WERI-Rb-1 (cell line): ENCODE measurements at regions not wholly inside any gene's neighbourhood (a gene's known extent, or its start where the extent isn't known, plus 50 kb on each side); places are given as distances from the start of the nearest gene placed in this dataset.

ENCODE experiments used
- DNase-seq: peaks from one replicate; pipeline ENCODE4 v3.0.0-alpha.2; 2020
- H3K27ac ChIP-seq: fragments of 250-450 bp; sonication (Bioruptor Pico); 2 replicates; pipeline ENCODE4 v1.5.1; 2020; ENCODE audit warnings: mild to moderate bottlenecking, moderate library complexity
- H3K27me3 ChIP-seq: fragments of 250-450 bp; sonication (Bioruptor Pico); 2 replicates; pipeline ENCODE4 v1.5.1; 2021; ENCODE audit warnings: mild to moderate bottlenecking, low read depth, moderate library complexity; ENCODE audit not compliant: insufficient read depth, severe bottlenecking
- H3K36me3 ChIP-seq: fragments of 250-450 bp; sonication (Bioruptor Pico); 2 replicates; pipeline ENCODE4 v1.5.1; 2020; ENCODE audit warnings: mild to moderate bottlenecking, moderate library complexity
- H3K4me3 ChIP-seq: 2 replicates; pipeline ENCODE4 v1.5.1; 2011; ENCODE audit warnings: low read depth, mild to moderate bottlenecking, control low read depth, low read length
- H3K9me3 ChIP-seq: fragments of 250-450 bp; sonication (Bioruptor Pico); 2 replicates; pipeline ENCODE4 v1.5.1; 2021; ENCODE audit warnings: mild to moderate bottlenecking, moderate library complexity; ENCODE audit not compliant: severe bottlenecking
- CTCF ChIP-seq: IDR thresholded peaks from 2 replicates; pipeline ENCODE4 v1.5.1; 2011; ENCODE audit warnings: low read depth, mild to moderate bottlenecking, control low read depth, inconsistent platforms, low read length

- H3K27me3 ChIP-seq, result peaks cover 39% of the 10 kb centered on the region
- H3K36me3 ChIP-seq, result no peaks in the 10 kb centered on the region
- TF ChIP-seq CTCF, result no peak
- no peak overlapping the region for H3K4me3 ChIP-seq
- no peak overlapping the region for H3K27ac ChIP-seq
- DNase-seq, result no peak
- H3K9me3 ChIP-seq, result no peaks in the 10 kb centered on the region
These were observed 1163.4 kb upstream of the TMPRSS15 start for GRCh38 chr21:19566975-19567374.

GRCh38 chr21:19577381-19577780 lies 1173.8 kb upstream of the TMPRSS15 start:
- Histone ChIP-seq H3K27ac (no peak overlapping the region), H3K27me3 (peaks cover 28% of the 10 kb centered on the region), H3K9me3 (no peaks in the 10 kb centered on the region), H3K4me3 (no peak overlapping the region), H3K36me3 (no peaks in the 10 kb centered on the region)
- TF ChIP-seq CTCF, result no peak
- no peak for DNase-seq

GRCh38 chr21:19590044-19590443 lies 1186.5 kb upstream of the TMPRSS15 start:
- H3K36me3 ChIP-seq, result no peaks in the 10 kb centered on the region
- TF ChIP-seq CTCF, result no peak
- H3K27me3 ChIP-seq, result peaks cover 32% of the 10 kb centered on the region
- no peak for DNase-seq
- H3K4me3 ChIP-seq, result no peak overlapping the region
- H3K9me3 ChIP-seq, result no peaks in the 10 kb centered on the region
- H3K27ac ChIP-seq, result no peak overlapping the region

- Histone ChIP-seq H3K27me3 (peaks cover 47% of the 10 kb centered on the region), H3K27ac (no peak overlapping the region), H3K4me3 (no peak overlapping the region), H3K36me3 (no peaks in the 10 kb centered on the region), H3K9me3 (no peaks in the 10 kb centered on the region)
- TF ChIP-seq CTCF, result no peak
- no peak for DNase-seq
These were observed 1199.5 kb upstream of the TMPRSS15 start for GRCh38 chr21:19603011-19603593.

GRCh38 chr21:19608101-19608621 lies 1204.6 kb upstream of the TMPRSS15 start:
- no peak overlapping the region for H3K27ac ChIP-seq

More at GRCh38 chr21:19608101-19608621, 1204.6 kb upstream of the TMPRSS15 start:
- Histone ChIP-seq H3K36me3 (no peaks in the 10 kb centered on the region), H3K27me3 (peaks cover 43% of the 10 kb centered on the region), H3K9me3 (no peaks in the 10 kb centered on the region), H3K4me3 (no peak overlapping the region)
- TF ChIP-seq CTCF, result no peak
- no peak for DNase-seq
